Lower leg skin (tissue), 3 donors: ENCODE measurements at regions not wholly inside any gene's neighbourhood (a gene's known extent, or its start where the extent isn't known, plus 50 kb on each side); places are given as distances from the start of the nearest gene placed in this dataset.

Experiments
- CTCF ChIP-seq, 3 donors: fragments of 450-650 bp; IDR thresholded peaks; one replicate each; pipeline ENCODE4 v1.5.1; 2016; ENCODE audit warnings: antibody characterized with exemption in 3 of 3, mild to moderate bottlenecking in 3 of 3, moderate library complexity in 2 of 3
- POLR2A ChIP-seq, 2 donors: fragments of 450-650 bp; IDR thresholded peaks; one replicate each; pipeline ENCODE4 v1.6.1; 2016 to 2017; ENCODE audit warnings: antibody characterized with exemption in 2 of 2, mild to moderate bottlenecking in 1 of 2, moderate library complexity in 1 of 2

- no peak for TF ChIP-seq CTCF (IDR thresholded peaks at IDR 0.05)
- no peak for TF ChIP-seq POLR2A (IDR thresholded peaks at IDR 0.05)
These were observed 61.6 kb upstream of the CTNNB1 start for GRCh38 chr3:41137686-41138111.
